Right cardiac atrium (tissue), 5 donors: ENCODE measurements at regions not wholly inside any gene's neighbourhood (a gene's known extent, or its start where the extent isn't known, plus 50 kb on each side); places are given as distances from the start of the nearest gene placed in this dataset.
"Not testable (repeated sequence)": the region's sequence is repeated elsewhere in the genome, so short reads cannot be mapped to it uniquely, and the experiment has no call there.

ENCODE experiments used
- ATAC-seq, 2 donors: fragments of 200-7000 bp; cut with Tn5 transposase; one replicate each; pipeline versions ENCODE4 v1.8.0 to v1.9.1; 2020; ENCODE audit warnings: moderate library complexity in 2 of 2, mild to moderate bottlenecking in 1 of 2
- DNase-seq, 3 donors: peaks; one replicate each; pipeline ENCODE4 v3.0.0-alpha.2; 2020
- H3K27ac ChIP-seq: one replicate; pipeline ENCODE4 v1.5.1; 2013; ENCODE audit warnings: mild to moderate bottlenecking, low read length, control low read depth, moderate library complexity
- H3K27me3 ChIP-seq: one replicate; pipeline ENCODE4 v1.6.1; 2013; ENCODE audit not compliant: control insufficient read depth, insufficient read depth
- H3K4me1 ChIP-seq: one replicate; pipeline ENCODE4 v1.6.1; 2013; ENCODE audit warnings: low read length; ENCODE audit not compliant: control insufficient read depth, insufficient read depth
- H3K4me3 ChIP-seq: one replicate; pipeline ENCODE4 v1.5.1; 2013; ENCODE audit warnings: low read length, control low read depth
- H3K9me3 ChIP-seq: one replicate; pipeline ENCODE4 v1.6.1; 2013; ENCODE audit warnings: low read length; ENCODE audit not compliant: control insufficient read depth
- WGBS: extraction: QIAGEN DNeasy Blood & Tissue Kit; methylation state at CpG from one replicate; pipeline ENCODE4 v1.1.7; 2013; 5-methylcytosine and 5-hydroxymethylcytosine counted together
- intact Hi-C, 4 donors: fragments of 100-400 bp; cut with DNase I; formaldehyde crosslinking; loops; one replicate each; pipeline versions ENCODE4 v1.11.0 to v1.14.0; 2022 to 2023
- donor health status: healthy with polysubstance abuse.
- donor health status: DM: no; HTN: yes; CAD: no.
- donor health status: DM: no; HTN: no; CAD: no.
- donor health status: DM: no; HTN: yes; CAD: no; lungs with severe emphysema.
- donor health status: DM: yes; HTN: yes; CAD: no.

DNA sequence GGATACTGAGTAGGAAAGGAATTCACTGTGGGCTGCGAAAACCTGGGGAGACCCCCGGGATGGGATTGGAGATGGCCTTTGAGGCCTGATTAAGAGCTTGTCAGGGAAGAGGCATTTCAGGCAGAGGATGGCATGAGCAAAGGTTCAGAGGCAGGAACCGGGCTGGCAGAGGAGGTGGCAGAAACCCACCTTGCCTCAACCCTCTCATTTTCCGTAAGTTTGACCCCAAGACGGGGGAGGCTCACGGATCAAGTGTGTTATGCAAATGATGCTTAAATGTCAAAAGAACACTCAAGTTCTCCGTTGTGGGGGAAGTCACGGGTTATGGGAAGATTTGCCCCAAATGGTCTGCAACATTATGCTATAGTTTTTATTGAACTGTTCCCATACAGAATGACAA, 88.3 kb downstream of the MYCN start:
- intact Hi-C loops = no loop called here
- Histone ChIP-seq H3K9me3 (no peaks in the 10 kb centered on the region), H3K27ac (no peak overlapping the region), H3K27me3 (no peaks in the 10 kb centered on the region), H3K4me3 (no peak overlapping the region), H3K4me1 (no peaks in the 10 kb centered on the region)
- no peak for ATAC-seq
- DNase-seq = no peak
- WGBS = 90% methylated on average over 8 of the region's 8 CpGs

DNA sequence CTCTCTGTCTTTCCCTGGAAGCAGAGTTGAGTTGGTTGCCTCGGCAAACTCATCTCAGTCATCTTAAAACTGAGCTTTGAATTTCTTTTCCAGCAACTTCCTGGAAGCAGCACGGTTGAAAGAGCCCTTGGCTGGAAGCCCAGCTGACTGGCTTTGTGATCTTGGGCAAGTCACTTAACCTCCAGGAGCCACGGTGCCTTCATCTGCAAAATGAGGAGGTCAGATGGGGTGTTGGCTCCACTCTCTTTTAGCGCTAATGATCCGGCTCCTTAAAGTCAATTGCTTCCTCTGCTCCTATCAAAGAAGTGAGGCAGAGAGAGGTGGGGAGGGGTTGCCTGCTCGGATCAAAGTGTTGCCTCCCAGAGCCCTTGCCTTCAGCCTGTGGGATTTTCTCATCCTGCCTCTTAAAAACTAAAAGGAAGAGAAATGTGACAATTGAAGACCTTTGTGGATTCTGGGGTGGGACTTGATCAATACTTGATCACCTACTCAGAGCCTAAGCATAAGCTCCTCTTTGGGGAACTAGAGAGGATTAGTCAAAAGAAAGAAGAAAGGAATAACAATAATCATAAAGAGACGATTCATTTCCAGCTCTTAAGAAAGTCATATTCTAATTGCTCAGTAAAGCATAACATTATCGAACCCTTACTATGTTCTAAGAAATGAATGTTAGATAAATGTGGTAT, 86.6 kb downstream of the MYCN start:
- whole genome bisulfite sequencing = 63% methylated on average over 8 of the region's 8 CpGs
- no peaks in the 10 kb centered on the region for H3K9me3 ChIP-seq
- DNase-seq = no peak
- intact Hi-C loops = no loop called here
- no peak for ATAC-seq
- no peaks in the 10 kb centered on the region for H3K4me1 ChIP-seq
- no peaks in the 10 kb centered on the region for H3K27me3 ChIP-seq
- no peak overlapping the region for H3K4me3 ChIP-seq
- H3K27ac ChIP-seq = no peak overlapping the region

DNA sequence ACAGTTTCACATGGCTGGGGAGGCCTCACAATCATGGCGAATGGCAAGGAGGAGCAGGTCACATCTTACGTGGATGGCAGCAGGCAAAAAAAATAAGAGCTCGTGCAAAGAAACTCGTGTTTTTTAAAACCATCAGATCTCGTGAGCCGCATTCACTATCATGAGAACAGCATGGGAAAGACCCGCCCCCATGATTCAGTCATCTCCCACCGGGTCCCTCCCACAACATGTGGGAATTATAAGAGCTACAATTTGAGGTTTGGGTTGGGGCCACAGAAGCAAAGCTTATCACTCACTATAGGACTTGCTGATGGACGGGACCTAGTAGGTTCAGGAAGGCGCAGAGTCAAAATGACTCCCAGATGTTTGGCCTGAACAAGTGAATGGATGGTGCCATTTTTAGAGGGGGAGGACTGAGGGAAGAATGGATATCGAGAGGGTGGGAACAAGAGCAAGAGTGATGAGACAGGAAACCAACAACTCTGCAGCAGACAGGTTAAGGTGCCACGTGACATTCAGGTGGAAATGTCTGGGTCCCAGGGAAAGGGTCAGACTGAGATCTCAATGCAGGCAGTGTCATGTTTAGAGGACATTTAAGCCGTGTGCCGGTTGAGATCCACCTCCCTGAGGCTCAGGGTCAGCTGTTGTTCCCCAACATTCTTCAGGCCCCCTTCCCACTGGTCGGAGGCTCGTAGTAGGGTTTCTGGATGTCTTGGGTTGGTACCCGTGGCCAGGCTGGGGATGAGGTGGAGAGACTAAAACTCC, 85.7 kb downstream of the MYCN start:
- H3K9me3 ChIP-seq = no peaks in the 10 kb centered on the region
- WGBS = 71% methylated on average over 17 of the region's 17 CpGs
- no peak overlapping the region for H3K27ac ChIP-seq
- no peak overlapping the region for H3K4me3 ChIP-seq
- DNase-seq (no peak), ATAC-seq (no peak)
- no peaks in the 10 kb centered on the region for H3K4me1 ChIP-seq
- H3K27me3 ChIP-seq = no peaks in the 10 kb centered on the region
- intact Hi-C loops = no loop called here

DNA sequence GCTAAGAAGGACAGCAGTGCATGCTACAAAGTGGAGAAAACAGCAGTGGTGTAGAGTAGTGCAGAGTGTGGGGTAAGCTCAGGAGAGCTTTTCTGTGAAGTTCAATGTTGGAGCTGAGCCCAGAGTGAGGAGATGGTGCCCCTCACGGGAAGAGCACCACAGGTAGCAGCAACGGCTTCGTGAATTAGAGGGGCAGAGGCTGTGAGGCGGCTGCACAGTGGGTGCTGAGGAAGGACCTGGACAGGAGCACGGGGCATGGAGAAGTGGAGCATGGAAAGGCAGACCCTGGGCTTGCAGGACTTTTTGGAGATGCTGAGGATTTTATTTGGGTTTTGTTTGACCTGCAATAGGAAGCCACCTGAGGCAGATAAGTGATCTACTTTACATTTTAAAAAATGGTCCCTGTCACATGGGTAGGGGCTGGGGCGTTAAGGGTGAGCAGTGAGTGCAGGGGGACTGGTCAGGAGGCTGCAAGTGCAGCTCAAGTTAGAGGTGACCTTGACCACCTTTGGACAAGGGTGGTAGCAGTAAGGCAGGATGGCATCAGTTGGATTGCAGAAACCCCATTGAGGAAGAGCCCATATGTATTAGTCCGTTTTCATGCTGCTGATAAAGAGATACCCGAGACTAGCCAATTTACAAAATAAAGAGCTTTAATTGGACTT, 85.0 kb downstream of the MYCN start:
- intact Hi-C loops = no loop called here
- DNase-seq (no peak), ATAC-seq (no peak)
- no peaks in the 10 kb centered on the region for H3K4me1 ChIP-seq
- no peaks in the 10 kb centered on the region for H3K27me3 ChIP-seq
- H3K4me3 ChIP-seq = no peak overlapping the region
- no peaks in the 10 kb centered on the region for H3K9me3 ChIP-seq
- no peak overlapping the region for H3K27ac ChIP-seq
- 75% methylated on average over 8 of the region's 8 CpGs for WGBS

DNA sequence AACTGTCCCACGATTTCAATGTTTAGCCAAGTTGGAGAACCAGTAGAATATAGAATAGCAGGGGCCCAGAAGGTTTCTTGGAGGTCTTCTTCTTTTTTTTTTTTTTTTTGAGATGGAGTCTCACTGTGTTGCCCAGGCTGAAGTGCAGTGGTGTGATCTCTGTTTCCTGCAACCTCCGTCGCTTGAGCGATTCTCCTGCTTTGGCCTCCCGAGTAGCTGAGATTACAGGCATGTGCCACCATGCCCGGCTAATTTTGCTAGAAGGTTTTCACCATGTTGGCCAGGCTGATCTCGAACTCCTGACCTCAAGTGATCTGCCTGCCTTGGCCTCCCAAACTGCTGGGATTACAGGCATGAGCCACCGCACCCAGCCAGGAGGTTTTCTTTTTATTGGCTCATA, 84.3 kb downstream of the MYCN start:
- H3K27me3 ChIP-seq, H3K27ac ChIP-seq, ATAC-seq, H3K4me3 ChIP-seq, DNase-seq, H3K9me3 ChIP-seq, intact Hi-C loops, H3K4me1 ChIP-seq: not testable (repeated sequence)
- WGBS = 93% methylated on average over 8 of the region's 8 CpGs

DNA sequence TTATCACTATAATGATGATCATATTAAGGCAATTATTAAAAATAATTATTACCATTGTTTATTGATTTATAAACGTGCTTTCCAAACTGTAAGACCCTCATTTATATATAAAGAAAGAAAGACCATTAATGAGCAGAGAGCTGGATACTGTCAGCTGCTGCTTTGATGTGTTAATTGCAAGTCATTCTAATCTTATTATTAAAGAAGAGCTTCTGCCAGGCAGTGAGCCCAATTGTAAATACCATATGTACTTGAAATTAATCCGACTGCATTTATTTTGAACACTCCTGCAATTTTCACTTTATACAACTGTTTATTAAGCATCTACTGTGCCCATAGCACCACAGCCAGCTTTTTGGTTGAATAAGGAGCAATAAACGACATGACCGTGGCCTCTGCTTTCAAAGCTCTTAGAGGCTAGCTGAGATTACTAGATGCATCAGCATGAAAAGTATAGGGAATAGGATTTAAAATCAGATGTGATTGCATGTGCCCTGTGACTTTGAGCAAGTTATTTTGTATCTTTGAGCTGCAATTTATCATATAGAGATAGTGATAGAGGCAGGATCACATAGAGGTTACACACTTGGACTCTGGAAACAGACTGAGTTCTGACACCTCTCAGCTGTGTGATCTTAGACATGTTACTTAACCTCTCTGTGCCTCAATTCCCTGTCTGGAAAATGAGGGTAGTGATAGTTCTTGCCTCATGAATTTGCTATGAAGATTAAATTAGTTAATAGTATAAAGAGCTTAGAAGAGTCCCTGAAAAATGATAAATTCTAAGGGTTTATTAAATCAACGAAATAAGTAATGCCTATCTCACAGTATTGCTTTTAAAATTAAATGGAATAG, 83.4 kb downstream of the MYCN start:
- H3K27ac ChIP-seq = no peak overlapping the region
- no peaks in the 10 kb centered on the region for H3K27me3 ChIP-seq
- WGBS = 67% methylated on average over 5 of the region's 5 CpGs
- H3K4me1 ChIP-seq = no peaks in the 10 kb centered on the region
- DNase-seq (no peak), ATAC-seq (no peak)
- intact Hi-C loops = no loop called here
- no peaks in the 10 kb centered on the region for H3K9me3 ChIP-seq
- no peak overlapping the region for H3K4me3 ChIP-seq

DNA sequence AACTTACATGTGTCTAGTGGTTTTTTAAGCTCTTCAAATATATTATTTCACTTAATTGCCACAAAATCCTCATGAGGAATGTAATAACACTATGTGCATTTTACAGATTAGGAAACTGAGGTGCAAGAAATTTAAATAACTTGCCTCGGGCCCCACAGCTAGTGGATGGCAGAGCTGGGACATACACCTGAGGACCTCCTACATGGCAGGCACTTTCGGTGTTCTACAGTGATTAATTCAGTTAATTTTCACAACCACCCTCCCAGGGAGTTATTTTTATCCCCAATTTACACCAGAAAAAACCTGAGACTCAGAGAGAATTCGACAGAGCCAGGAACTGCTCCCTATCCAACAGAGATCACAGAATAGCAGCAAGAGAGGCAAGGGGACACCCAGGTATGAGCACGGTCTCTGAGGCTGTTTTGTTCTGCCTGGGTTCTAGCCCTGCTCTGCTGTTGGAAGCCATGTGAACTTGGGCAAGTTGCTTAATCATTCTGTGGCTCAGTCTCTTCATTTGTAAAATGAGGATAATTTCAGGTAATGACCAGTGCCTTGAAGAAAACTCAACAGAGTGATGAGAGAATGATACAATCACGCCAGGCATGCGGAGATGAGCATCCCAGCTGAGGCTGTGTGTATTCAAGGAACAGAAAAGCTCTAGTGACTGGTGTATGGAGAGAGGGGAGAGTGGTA, 82.3 kb downstream of the MYCN start:
- intact Hi-C loops = no loop called here
- Histone ChIP-seq H3K27me3 (no peaks in the 10 kb centered on the region), H3K4me3 (no peak overlapping the region), H3K4me1 (no peaks in the 10 kb centered on the region), H3K9me3 (no peaks in the 10 kb centered on the region), H3K27ac (no peak overlapping the region)
- 67% methylated on average over 6 of the region's 6 CpGs for WGBS
- ATAC-seq = no peak
- DNase-seq = no peak

DNA sequence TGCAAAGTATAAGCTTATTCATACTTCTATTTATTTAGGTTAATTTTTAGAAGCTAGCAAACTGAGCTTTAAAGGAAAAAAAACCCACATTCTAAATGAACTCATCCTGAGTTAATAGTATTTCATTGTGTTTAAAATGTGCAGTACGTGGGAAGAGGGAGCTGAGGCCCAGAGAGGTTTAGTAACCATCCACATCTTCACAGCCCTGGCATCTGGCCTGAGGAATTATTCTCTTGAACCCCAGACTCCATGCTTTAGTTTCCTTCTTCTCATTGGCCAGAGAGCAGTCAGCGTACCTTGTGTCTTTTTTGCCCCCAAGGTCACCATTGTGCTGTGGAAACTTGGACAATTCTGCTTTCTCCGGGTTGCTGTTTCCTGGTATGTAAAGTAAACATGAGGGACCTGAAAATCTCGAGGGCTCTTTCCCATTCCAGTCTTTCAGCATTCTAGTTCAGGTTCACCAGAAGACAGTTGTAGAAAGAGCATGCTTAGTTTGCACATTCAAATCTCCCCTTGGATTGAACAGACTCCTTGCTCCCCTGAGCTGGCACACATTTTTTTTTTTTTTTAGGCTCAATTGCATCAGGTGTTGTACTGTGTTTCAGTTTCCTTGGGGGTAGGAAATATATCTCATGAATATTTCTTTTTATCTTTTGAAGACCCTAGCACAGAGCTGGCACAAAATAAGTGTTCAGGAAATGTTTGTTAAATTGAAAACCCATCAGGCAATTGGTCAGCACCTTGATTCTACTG, 81.4 kb downstream of the MYCN start:
- ATAC-seq (no peak), DNase-seq (no peak)
- Histone ChIP-seq H3K27ac (no peak overlapping the region), H3K9me3 (no peaks in the 10 kb centered on the region), H3K4me1 (no peaks in the 10 kb centered on the region), H3K27me3 (no peaks in the 10 kb centered on the region), H3K4me3 (no peak overlapping the region)
- 54% methylated on average over 4 of the region's 4 CpGs for WGBS
- intact Hi-C loops = no loop called here

DNA sequence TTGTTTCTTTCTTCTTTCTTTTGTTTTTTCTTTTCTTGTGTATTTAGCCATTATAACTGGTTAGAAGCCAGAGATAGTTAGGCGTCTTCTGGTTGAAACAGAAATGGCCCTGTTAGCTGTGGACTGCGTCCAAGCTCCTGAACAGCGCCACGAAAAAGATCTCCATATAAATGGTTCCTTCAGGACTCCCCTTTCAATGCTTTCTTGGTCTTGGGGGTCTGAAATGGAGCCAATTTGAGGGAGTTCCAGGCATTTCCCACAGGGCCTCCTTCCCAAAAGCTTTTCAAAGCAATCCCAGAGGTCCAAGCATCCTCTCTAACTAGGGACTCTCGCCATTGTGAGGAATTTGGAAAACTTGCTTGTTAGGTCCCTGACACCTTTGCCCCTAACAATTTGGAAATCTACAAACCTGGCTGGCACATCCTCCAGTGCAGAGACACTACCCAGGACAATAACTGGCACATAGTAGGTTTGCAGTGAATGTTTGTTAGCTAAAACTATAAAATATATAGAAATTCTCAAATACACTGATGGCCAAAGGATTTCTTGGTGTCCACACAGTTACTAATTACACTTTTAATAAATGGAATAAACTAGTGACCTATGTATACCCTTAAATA, 80.1 kb downstream of the MYCN start:
- 69% methylated on average over 5 of the region's 5 CpGs for WGBS
- Histone ChIP-seq H3K27me3 (no peaks in the 10 kb centered on the region), H3K9me3 (no peaks in the 10 kb centered on the region), H3K27ac (no peak overlapping the region), H3K4me3 (no peak overlapping the region), H3K4me1 (no peaks in the 10 kb centered on the region)
- no peak for DNase-seq
- intact Hi-C loops = no loop called here
- ATAC-seq = no peak
